ENCODE measurements at regions not wholly inside any gene's neighbourhood (a gene's known extent, or its start where the extent isn't known, plus 50 kb on each side); places are given as distances from the start of the nearest gene placed in this dataset.

GRCh38 chr18:25446972-25447371 is 95.0 kb upstream of the ZNF521 start:
- Mint-ChIP-seq H3K36me3 (no peaks in the 10 kb centered on the region), H3K4me3 (no peak overlapping the region), H3K4me1 (no peaks in the 10 kb centered on the region), H3K27me3 (no peaks in the 10 kb centered on the region), H3K27ac (no peak overlapping the region), H3K9me3 (peaks cover 6% of the 10 kb centered on the region)
- no peak for DNase-seq

GRCh38 chr18:25445430-25445829 is 93.5 kb upstream of the ZNF521 start:
- no peak overlapping the region for H3K27ac Mint-ChIP-seq
- no peak for DNase-seq
- H3K36me3 Mint-ChIP-seq = no peaks in the 10 kb centered on the region
- H3K9me3 Mint-ChIP-seq = peaks cover 1% of the 10 kb centered on the region
- H3K4me3 Mint-ChIP-seq = no peak overlapping the region
- no peaks in the 10 kb centered on the region for H3K27me3 Mint-ChIP-seq
- H3K4me1 Mint-ChIP-seq = no peaks in the 10 kb centered on the region

- H3K27ac Mint-ChIP-seq = no peak overlapping the region
- no peaks in the 10 kb centered on the region for H3K27me3 Mint-ChIP-seq
- no peaks in the 10 kb centered on the region for H3K4me1 Mint-ChIP-seq
- H3K4me3 Mint-ChIP-seq = no peak overlapping the region
- DNase-seq = no peak
- H3K9me3 Mint-ChIP-seq = no peaks in the 10 kb centered on the region
- no peaks in the 10 kb centered on the region for H3K36me3 Mint-ChIP-seq
Measured at GRCh38 chr18:25443776-25444175, 91.8 kb upstream of the ZNF521 start.

- DNase-seq = no peak
- H3K27me3 Mint-ChIP-seq = no peaks in the 10 kb centered on the region
- no peak overlapping the region for H3K4me3 Mint-ChIP-seq
- H3K4me1 Mint-ChIP-seq = no peaks in the 10 kb centered on the region
- H3K36me3 Mint-ChIP-seq = no peaks in the 10 kb centered on the region
- no peak overlapping the region for H3K27ac Mint-ChIP-seq
- H3K9me3 Mint-ChIP-seq = no peaks in the 10 kb centered on the region
Measured at GRCh38 chr18:25435149-25435782, 83.3 kb upstream of the ZNF521 start.

GRCh38 chr18:25434745-25435144 is 82.8 kb upstream of the ZNF521 start:
- H3K4me3 Mint-ChIP-seq = no peak overlapping the region
- H3K4me1 Mint-ChIP-seq = no peaks in the 10 kb centered on the region
- no peaks in the 10 kb centered on the region for H3K9me3 Mint-ChIP-seq
- no peak overlapping the region for H3K27ac Mint-ChIP-seq
- no peak for DNase-seq
- H3K36me3 Mint-ChIP-seq = no peaks in the 10 kb centered on the region
- H3K27me3 Mint-ChIP-seq = no peaks in the 10 kb centered on the region

GRCh38 chr18:25433590-25433989 is 81.6 kb upstream of the ZNF521 start:
- Mint-ChIP-seq H3K4me3 (no peak overlapping the region), H3K9me3 (no peaks in the 10 kb centered on the region), H3K4me1 (no peaks in the 10 kb centered on the region), H3K36me3 (no peaks in the 10 kb centered on the region), H3K27ac (no peak overlapping the region), H3K27me3 (peaks cover 6% of the 10 kb centered on the region)
- no peak for DNase-seq

GRCh38 chr18:25425024-25425423 is 73.1 kb upstream of the ZNF521 start:
- Mint-ChIP-seq H3K36me3 (no peaks in the 10 kb centered on the region), H3K9me3 (peaks cover 3% of the 10 kb centered on the region), H3K27me3 (peaks cover 11% of the 10 kb centered on the region), H3K27ac (no peak overlapping the region), H3K4me1 (no peaks in the 10 kb centered on the region), H3K4me3 (no peak overlapping the region)
- DNase-seq = no peak

GRCh38 chr18:25423760-25424159 is 71.8 kb upstream of the ZNF521 start:
- Mint-ChIP-seq H3K27ac (no peak overlapping the region), H3K36me3 (no peaks in the 10 kb centered on the region), H3K4me3 (no peak overlapping the region), H3K9me3 (peaks cover 3% of the 10 kb centered on the region), H3K4me1 (no peaks in the 10 kb centered on the region), H3K27me3 (peaks cover 4% of the 10 kb centered on the region)
- no peak for DNase-seq

GRCh38 chr18:25423267-25423666 is 71.3 kb upstream of the ZNF521 start:
- Mint-ChIP-seq H3K9me3 (peaks cover 3% of the 10 kb centered on the region), H3K4me3 (no peak overlapping the region), H3K27ac (no peak overlapping the region), H3K27me3 (peaks cover 4% of the 10 kb centered on the region), H3K4me1 (no peaks in the 10 kb centered on the region), H3K36me3 (no peaks in the 10 kb centered on the region)
- no peak for DNase-seq

GRCh38 chr18:25422230-25422629 is 70.3 kb upstream of the ZNF521 start:
- Mint-ChIP-seq H3K36me3 (no peaks in the 10 kb centered on the region), H3K9me3 (peaks cover 3% of the 10 kb centered on the region), H3K27ac (no peak overlapping the region), H3K4me3 (no peak overlapping the region), H3K4me1 (no peaks in the 10 kb centered on the region), H3K27me3 (peaks cover 4% of the 10 kb centered on the region)
- DNase-seq = no peak

GRCh38 chr18:25420077-25420825 is 68.3 kb upstream of the ZNF521 start:
- Mint-ChIP-seq H3K9me3 (no peaks in the 10 kb centered on the region), H3K4me1 (no peaks in the 10 kb centered on the region)

GRCh38 chr18:25416374-25416773 is 64.4 kb upstream of the ZNF521 start:
- H3K9me3 Mint-ChIP-seq = no peaks in the 10 kb centered on the region
- H3K4me3 Mint-ChIP-seq = no peak overlapping the region
- H3K4me1 Mint-ChIP-seq = no peaks in the 10 kb centered on the region
- H3K27ac Mint-ChIP-seq = no peak overlapping the region
- no peak for DNase-seq
- no peaks in the 10 kb centered on the region for H3K36me3 Mint-ChIP-seq
- peaks cover 5% of the 10 kb centered on the region for H3K27me3 Mint-ChIP-seq

More at GRCh38 chr18:25420077-25420825, 68.3 kb upstream of the ZNF521 start:
- Mint-ChIP-seq H3K4me3 (no peak overlapping the region), H3K36me3 (no peaks in the 10 kb centered on the region), H3K27me3 (peaks cover 9% of the 10 kb centered on the region), H3K27ac (no peak overlapping the region)
- no peak for DNase-seq

- Mint-ChIP-seq H3K9me3 (no peaks in the 10 kb centered on the region), H3K27ac (no peak overlapping the region), H3K4me1 (no peaks in the 10 kb centered on the region), H3K27me3 (no peaks in the 10 kb centered on the region), H3K4me3 (no peak overlapping the region), H3K36me3 (no peaks in the 10 kb centered on the region)
- no peak for DNase-seq
Measured at GRCh38 chr18:25409971-25410370, 58.0 kb upstream of the ZNF521 start.

GRCh38 chr18:25408293-25408692 is 56.3 kb upstream of the ZNF521 start:
- Mint-ChIP-seq H3K36me3 (no peaks in the 10 kb centered on the region), H3K4me1 (no peaks in the 10 kb centered on the region), H3K27me3 (no peaks in the 10 kb centered on the region), H3K27ac (no peak overlapping the region), H3K9me3 (no peaks in the 10 kb centered on the region), H3K4me3 (no peak overlapping the region)
- DNase-seq = no peak

Data from activated naive CD8-positive, alpha-beta T cell treated with anti-CD3 and anti-CD28 coated beads for 36 hours (primary cell).